Esophagus squamous epithelium (tissue), 4 donors: ENCODE measurements at regions not wholly inside any gene's neighbourhood (a gene's known extent, or its start where the extent isn't known, plus 50 kb on each side); places are given as distances from the start of the nearest gene placed in this dataset.

Experiments
- POLR2A ChIP-seq, 4 donors: fragments of 450-650 bp; IDR thresholded peaks; one replicate each; pipeline ENCODE4 v1.6.1; 2017; ENCODE audit warnings: antibody characterized with exemption in 4 of 4, mild to moderate bottlenecking in 4 of 4, moderate library complexity in 3 of 4
- TF ChIP-seq, protein P1 (sequence below), 6 experiments: fragments of 450-650 bp in 4 of 6; fragments of 200-600 bp in 2 of 6; sonication (generic) in 2 of 6; IDR thresholded peaks; one replicate each; pipeline ENCODE4 v1.5.1; 2016 to 2019; ENCODE audit warnings: antibody characterized with exemption in 6 of 6, mild to moderate bottlenecking in 4 of 6, moderate library complexity in 4 of 6

DNA sequence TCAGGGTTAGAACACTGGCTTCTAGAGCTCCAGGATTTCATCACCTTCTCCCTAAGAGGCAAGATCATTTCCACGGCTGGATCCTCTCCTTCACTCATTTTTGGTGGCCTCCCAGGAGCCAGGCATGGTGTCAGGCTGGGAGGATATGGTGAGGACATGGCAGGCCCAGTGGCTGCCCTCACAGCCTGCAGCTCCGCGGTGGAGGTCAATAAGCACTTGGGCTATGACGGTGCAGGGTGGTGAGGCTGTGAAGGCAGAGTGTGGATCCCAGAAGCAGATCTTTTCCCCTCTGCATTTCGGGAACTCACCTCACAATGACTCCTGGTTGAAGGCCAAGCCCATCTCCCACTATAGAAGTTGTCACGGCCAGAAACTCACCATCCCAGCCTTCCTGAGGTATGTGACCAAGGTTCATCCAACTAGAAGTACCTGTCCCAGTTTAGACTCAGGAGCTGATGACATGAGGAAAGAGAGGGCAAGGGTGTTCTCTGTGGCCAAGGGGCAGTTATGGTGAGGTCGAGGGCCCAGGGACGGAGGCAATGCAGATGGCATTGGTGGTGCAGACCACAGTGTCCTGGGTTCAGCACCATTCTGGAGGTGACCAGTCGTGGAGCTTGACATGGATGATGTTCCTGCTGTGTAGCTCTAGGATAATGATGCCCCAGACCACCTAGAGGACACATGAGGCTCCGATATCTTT is 100.1 kb upstream of the SMAD3 start:
- TF ChIP-seq, protein P1, sequence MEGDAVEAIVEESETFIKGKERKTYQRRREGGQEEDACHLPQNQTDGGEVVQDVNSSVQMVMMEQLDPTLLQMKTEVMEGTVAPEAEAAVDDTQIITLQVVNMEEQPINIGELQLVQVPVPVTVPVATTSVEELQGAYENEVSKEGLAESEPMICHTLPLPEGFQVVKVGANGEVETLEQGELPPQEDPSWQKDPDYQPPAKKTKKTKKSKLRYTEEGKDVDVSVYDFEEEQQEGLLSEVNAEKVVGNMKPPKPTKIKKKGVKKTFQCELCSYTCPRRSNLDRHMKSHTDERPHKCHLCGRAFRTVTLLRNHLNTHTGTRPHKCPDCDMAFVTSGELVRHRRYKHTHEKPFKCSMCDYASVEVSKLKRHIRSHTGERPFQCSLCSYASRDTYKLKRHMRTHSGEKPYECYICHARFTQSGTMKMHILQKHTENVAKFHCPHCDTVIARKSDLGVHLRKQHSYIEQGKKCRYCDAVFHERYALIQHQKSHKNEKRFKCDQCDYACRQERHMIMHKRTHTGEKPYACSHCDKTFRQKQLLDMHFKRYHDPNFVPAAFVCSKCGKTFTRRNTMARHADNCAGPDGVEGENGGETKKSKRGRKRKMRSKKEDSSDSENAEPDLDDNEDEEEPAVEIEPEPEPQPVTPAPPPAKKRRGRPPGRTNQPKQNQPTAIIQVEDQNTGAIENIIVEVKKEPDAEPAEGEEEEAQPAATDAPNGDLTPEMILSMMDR (IDR thresholded peaks at IDR 0.05): no peak
- no peak for TF ChIP-seq POLR2A (IDR thresholded peaks at IDR 0.05)
